Right atrium auricular region (tissue), 2 donors: ENCODE measurements at regions not wholly inside any gene's neighbourhood (a gene's known extent, or its start where the extent isn't known, plus 50 kb on each side); places are given as distances from the start of the nearest gene placed in this dataset.

Experiments
- DNase-seq: peaks from one replicate; pipeline ENCODE4 v3.0.0-alpha.2; 2019; ENCODE audit warnings: low spot score
- H3K27ac ChIP-seq, 2 donors: fragments of 200-600 bp; sonication (generic); 1 replicate in 1 of 2; 2 replicates in 1 of 2; pipeline ENCODE4 v1.5.1; 2016 to 2019
- H3K27me3 ChIP-seq, 2 donors: fragments of 200-600 bp; sonication (generic); one replicate each; pipeline versions ENCODE4 v1.5.1 to v1.6.0; 2017 to 2019
- H3K36me3 ChIP-seq: fragments of 200-600 bp; sonication (generic); one replicate; pipeline ENCODE4 v1.5.1; 2016
- H3K4me1 ChIP-seq, 2 donors: fragments of 200-600 bp; sonication (generic); one replicate each; pipeline versions ENCODE4 v1.5.1 to v1.6.0; 2017 to 2019
- H3K4me3 ChIP-seq, 2 donors: fragments of 200-600 bp; sonication (generic); 1 replicate in 1 of 2; 2 replicates in 1 of 2; pipeline ENCODE4 v1.5.1; 2017 to 2019; ENCODE audit warnings: mild to moderate bottlenecking in 1 of 2, moderate library complexity in 1 of 2
- H3K9me3 ChIP-seq, 2 donors: fragments of 200-600 bp; sonication (generic); one replicate each; pipeline ENCODE4 v1.5.1; 2019
- CTCF ChIP-seq, 2 donors: fragments of 200-600 bp; sonication (generic); IDR thresholded peaks; one replicate each; pipeline ENCODE4 v1.5.1; 2019; ENCODE audit warnings: antibody characterized with exemption in 2 of 2

GRCh38 chr2:18001671-18002070 lies 123.2 kb downstream of the KCNS3 start:
- Histone ChIP-seq H3K4me1 (no peaks in the 10 kb centered on the region), H3K9me3 (peaks cover 0 to 16% of the 10 kb centered on the region in 2 donors), H3K27me3 (no peaks in the 10 kb centered on the region), H3K36me3 (no peaks in the 10 kb centered on the region), H3K27ac (no peak overlapping the region), H3K4me3 (no peak overlapping the region)
- no peak for DNase-seq
- no peak for TF ChIP-seq CTCF (IDR thresholded peaks at IDR 0.05)

GRCh38 chr2:17996978-17997377 lies 118.5 kb downstream of the KCNS3 start:
- Histone ChIP-seq H3K4me1 (no peaks in the 10 kb centered on the region), H3K36me3 (no peaks in the 10 kb centered on the region), H3K27ac (no peak overlapping the region), H3K4me3 (no peak overlapping the region), H3K27me3 (no peaks in the 10 kb centered on the region), H3K9me3 (peaks cover 0 to 16% of the 10 kb centered on the region in 2 donors)
- no peak for TF ChIP-seq CTCF (IDR thresholded peaks at IDR 0.05)
- no peak for DNase-seq

GRCh38 chr2:17995593-17995992 lies 117.1 kb downstream of the KCNS3 start:
- TF ChIP-seq CTCF (IDR thresholded peaks at IDR 0.05), result no peak

More at GRCh38 chr2:17995593-17995992, 117.1 kb downstream of the KCNS3 start:
- peaks cover 0 to 16% of the 10 kb centered on the region in 2 donors for H3K9me3 ChIP-seq
- no peaks in the 10 kb centered on the region for H3K36me3 ChIP-seq
- H3K27ac ChIP-seq, result no peak overlapping the region
- H3K4me3 ChIP-seq, result no peak overlapping the region
- no peak for DNase-seq
- H3K4me1 ChIP-seq, result no peaks in the 10 kb centered on the region
- no peaks in the 10 kb centered on the region for H3K27me3 ChIP-seq
